Kasumi-1 (cell line): ENCODE measurements at regions not wholly inside any gene's neighbourhood (a gene's known extent, or its start where the extent isn't known, plus 50 kb on each side); places are given as distances from the start of the nearest gene placed in this dataset.
A peak's percentile ranks its signal among the peaks of the same experiment; 100 is the strongest.

Experiments used
- DNase-seq, 2 experiments: peaks; one replicate each; lab custom pipeline; 2025; lab: John Stamatoyannopoulos, UW

DNA sequence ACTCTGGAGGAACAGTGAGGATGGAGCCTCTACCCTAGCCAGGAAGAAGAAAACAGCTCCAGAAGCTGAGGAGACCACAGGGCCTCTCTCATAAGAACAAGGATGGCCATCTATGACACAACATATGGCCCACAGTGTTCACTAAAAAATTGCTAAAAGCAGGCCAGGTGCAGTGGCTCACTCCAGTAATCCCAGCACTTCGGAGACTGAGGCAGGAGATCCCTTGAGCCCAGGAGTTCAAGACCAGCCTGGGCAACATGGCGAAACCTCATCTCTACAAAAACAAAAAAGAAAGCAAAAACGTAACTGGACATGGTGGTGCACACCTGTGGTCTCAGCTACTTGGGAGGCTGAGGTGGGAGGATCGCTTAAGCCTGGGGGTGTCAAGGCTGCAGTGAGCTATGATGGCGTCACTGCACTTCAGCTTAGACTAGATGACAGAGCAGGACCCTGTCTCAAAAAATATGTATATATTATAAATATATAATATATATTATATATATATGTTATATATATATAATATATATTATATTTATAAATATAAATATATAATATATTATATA lies 103.1 kb downstream of the TOMM20 start:
- no peak for DNase-seq

DNA sequence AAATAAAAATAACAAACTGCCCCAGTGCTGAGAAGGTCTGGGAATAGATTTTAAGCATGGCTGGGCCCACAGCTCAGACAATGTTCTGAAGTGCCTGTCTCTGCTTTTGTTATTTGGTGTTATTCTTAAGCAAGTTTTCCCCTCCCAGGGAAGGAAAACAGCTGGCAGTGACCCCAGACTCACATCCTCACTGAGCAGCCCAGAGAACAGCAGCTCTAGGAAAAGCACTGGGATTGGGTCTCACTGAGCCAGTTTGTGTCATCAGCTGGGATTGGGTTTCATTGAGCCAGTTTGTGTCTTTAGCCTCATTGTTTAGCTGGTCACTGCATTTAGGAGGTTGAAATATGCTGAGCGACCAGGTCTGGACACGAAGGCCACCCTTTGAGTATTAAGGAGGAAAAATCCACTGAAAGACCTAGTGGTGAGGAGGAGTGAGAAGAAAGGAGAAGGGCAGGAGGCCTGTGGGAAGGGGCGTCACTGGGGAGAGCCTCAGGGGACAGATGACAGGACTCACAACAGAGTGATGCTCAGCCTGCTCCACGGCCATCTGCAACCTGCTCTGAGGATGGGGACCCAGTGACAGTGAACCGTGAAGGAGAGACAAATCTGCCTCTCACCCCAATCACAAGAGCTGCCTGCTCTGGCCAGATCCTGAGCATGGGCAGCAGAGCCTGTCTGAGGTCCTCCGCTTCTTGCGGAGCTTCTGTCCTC lies 103.8 kb downstream of the TOMM20 start:
- DNase-seq = no peak

DNA sequence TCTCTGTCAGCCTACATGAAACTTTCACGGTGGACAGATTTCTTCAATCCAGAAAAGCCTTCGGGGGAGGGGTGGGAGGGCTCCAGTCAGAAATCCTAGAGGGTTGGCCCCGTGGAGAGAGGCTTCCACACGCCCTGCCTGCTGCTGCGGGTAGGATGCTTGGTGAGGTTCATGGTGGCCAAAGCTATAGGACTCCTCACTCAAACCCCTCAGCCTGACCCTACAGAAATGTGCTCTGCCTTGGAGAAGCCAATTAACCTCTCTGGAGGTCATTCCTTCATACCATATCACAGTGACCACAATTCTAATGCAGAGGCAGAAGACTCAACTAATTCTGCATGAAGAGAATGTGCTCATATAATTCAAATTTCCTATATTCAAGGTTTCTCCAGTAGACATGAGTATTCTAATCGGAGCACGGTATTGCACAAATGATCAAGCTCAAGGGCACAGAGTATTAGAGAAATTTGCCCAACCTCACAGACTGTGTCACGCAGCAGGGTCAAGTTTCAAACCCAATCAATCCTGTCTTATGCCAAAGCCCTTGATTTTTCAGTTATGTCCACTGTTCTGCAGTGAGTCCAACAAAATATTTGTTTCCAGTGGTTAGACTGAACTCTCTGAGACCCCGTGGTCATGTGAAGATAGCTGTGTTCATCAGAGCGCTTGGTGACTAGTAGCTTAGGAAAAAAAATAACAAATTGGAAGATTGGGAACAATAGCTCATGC lies 104.8 kb downstream of the TOMM20 start:
- no peak for DNase-seq

- DNase-seq = no peak
Observed at GRCh38 chr1:235022981-235023710, 105.5 kb downstream of the TOMM20 start.

DNA sequence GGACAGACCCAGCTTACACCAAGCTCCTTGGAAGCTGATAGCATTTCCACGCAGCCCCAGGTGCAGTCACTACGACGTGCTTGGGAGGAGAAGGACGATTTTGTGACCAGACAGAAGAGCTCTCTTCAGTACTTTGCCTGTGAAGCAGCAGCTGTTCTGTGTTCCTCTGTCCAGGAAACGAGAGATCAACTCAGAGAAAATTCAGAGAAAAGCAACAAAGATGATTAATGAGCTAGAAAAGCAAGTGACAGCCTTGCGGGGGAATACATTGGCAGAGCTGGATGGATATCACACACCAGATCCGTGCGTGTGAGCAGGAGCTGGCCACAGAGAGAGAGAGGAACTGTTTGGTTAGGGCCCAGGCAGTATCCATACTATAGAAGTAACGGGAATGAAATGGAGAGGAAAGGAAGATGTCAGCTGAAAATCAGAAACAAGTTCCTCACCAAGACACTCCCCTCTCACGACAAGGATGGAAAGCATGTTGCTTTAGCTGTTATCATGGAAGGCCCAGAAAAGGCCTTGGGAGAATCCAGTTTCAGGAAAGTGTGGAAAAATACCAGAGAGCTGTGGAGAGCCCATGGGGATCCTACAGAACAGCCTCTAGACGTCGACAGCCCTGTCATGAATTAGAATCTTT lies 106.2 kb downstream of the TOMM20 start:
- DNase-seq = no peak

DNA sequence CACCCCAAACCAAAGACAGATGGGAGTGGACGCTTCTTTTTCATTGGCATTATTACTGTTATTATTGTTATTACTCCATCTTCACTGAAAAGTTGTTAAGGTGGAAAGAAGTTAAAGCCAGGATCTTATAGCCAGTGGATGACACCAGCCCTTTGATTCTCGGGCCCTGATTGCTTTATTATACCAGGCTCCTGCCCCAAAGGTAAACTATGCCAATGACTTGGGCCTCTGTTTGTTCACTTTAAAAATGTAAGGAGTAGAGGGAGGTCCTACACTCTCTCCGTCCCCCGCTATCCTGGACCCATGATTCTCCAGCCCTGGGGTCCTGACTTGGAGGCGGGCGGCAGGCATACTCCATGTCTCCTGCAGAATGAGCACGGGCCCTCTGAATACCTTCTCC lies 106.8 kb downstream of the TOMM20 start:
- DNase-seq = no peak

GRCh38 chr1:235021321-235021720 lies 107.3 kb downstream of the TOMM20 start:
- DNase-seq = no peak

- DNase-seq = no peak
Observed at GRCh38 chr1:235019961-235020360, 108.7 kb downstream of the TOMM20 start.

GRCh38 chr1:235019471-235019870 lies 109.2 kb downstream of the TOMM20 start:
- no peak for DNase-seq

DNA sequence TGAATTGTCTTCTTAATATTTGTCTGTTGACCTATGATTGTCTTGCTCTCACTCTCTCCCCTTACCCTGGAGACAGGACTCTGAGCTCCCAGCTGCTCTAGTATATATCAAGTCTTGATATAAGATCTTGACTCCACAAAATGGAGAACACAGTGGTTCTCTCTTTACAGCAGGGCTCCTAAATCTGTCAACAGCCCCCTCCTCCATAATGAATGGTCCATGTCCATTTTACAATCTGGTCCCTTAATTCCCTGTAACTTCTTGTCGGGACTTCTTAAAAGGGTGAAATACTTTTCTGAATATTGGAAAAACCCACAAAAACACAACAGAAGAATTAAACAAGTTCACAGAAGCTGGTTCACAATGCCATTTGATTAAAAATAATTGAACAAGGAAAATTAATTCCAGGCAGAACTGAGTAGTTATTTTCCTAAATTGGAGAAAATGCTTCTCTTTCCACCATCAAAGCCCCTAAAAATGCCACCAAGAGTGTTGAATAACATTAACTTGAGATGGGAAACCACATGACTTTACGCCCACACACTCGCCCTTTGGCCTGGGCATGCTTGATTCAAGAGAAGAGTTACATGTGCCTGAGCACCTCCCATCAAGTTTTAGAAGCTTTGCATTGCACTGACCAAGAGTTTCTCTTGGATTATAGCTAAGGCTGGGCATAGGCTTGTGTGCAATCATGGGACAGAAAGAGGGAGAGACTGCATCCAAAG lies 109.8 kb downstream of the TOMM20 start:
- DNase-seq = no peak

DNA sequence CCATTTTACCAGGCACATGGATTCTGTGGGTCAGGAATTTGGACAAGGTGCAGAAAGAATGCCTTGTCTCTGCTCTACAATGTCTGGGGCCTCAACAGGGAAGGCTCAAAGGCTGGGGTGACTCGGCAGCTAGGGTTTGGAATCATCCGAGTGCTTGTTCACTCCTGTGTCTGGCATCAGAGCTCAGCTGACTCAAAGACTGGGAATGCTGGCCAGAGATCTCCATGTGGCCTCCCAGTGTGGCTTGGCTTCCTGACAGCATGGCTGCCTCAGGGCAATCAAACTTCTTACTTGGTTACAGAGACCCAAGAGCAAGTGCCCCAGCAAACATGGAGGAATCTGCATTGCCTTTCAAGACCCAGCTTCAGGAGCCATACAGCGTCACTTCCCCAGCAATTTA lies 110.5 kb downstream of the TOMM20 start:
- no peak for DNase-seq

- DNase-seq = no peak
Observed at GRCh38 chr1:235017719-235018118, 110.9 kb downstream of the TOMM20 start.

DNA sequence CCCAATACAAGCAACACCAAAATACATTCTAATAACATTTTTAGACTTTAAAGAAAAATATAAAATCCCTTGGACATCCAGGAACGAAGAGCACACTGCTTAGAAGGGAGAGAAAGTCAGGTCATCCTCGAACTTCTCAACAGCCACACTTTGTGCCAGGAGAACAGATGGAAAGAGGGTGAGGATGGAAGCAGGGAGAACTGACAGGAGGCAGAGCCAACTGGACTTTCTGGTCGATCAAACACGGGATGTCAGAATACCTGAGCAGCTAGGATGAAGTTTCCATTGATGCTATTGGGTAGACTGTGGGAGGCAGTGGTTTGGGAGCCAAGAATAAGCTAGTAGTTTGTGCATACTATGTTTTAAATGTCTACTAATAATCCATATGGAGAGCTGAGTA lies 111.4 kb downstream of the TOMM20 start:
- no peak for DNase-seq

DNA sequence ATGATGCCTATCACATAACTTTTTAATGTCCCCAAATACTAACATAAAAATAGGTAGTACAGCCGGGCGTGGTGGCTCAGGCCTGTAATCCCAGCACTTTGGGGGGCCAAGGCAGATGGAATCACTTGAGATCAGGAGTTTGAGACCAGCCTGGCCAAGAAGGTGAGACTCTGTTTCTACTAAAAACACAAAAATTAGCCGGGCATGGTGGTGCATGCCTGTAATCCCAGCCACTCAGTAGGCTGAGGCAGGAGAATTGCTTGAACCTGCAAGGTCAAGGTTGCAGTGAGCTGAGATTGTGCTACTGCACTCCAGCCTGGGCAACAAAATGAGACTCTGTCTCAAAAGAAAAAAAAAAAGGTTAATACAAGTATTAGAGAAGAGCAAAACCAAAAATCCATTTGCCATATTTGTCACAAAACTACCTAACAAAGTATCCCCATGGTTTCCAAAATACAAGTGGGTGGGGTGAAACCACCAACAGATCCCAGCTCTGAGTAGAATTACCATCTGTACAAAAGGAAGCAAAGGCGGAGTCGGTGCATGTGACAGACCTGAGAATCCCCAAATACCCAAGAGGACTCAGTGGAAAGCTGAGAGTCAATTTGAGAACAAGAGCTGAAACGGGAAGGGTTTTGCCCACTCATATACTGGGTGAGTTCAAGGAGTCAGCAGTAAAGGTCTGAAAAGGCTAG lies 113.2 kb downstream of the TOMM20 start:
- no peak for DNase-seq

DNA sequence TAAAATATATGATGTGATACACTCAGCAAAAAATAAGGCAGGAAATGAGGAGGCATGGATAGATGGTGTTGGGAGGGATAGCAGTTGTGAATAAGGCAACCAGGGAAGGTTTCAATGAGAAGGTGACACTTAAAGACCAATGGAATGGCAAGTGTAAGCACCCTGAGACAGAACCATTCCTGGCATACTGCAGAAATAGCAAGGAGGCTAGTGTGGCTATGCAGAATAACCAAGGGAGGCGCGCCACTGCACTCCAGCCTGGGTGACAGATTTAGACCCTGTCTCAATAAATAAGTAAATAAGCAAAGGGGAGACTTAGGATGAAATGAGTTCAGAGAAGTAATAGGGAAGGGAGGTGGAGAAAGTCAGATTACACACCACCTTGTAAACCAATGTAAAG lies 113.9 kb downstream of the TOMM20 start:
- DNase-seq = no peak

DNA sequence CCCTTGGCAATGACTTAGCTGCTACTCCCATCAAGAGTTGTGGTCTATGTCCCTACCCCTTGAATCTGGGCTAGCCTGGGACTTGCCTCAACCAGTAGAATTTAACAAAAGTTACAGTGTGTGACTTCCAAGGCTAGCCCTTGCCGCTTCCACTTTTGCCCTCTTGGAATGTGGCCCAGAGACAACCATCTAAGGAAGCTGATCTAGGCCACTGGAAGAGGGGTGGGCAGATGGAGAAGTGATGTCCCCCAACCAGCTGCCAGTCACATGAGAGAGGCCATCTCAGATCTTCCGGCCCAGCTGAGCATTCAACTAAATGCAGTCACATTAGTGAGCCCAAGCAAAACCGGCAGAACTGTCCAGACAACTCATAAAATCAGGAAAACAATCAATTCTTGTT lies 115.1 kb downstream of the TOMM20 start:
- no peak for DNase-seq

GRCh38 chr1:235012436-235013210 lies 116.0 kb downstream of the TOMM20 start:
- DNase-seq = peak; percentile 47 to 65

GRCh38 chr1:235011599-235012435 lies 116.8 kb downstream of the TOMM20 start:
- peak; percentile 93 to 97 for DNase-seq

- DNase-seq = no peak
Observed at GRCh38 chr1:235011064-235011598, 117.5 kb downstream of the TOMM20 start.
